ENCODE measurements at regions not wholly inside any gene's neighbourhood (a gene's known extent, or its start where the extent isn't known, plus 50 kb on each side); places are given as distances from the start of the nearest gene placed in this dataset.

- H3K9me3 ChIP-seq (ENCODE audit: control insufficient read depth, low read depth, low read length), result peaks cover 10% of the 10 kb centered on the region
- no peak overlapping the region for H3K4me3 ChIP-seq (ENCODE audit: low read length)
- no peaks in the 10 kb centered on the region for H3K36me3 ChIP-seq (ENCODE audit: control insufficient read depth, insufficient read depth, low read length)
- DNase-seq, result no peak
- no peaks in the 10 kb centered on the region for H3K27me3 ChIP-seq (ENCODE audit: control insufficient read depth, insufficient read depth, low read length)
- WGBS (ENCODE audit: insufficient coverage, low lambda C conversion rate), result 40% methylated on average over 4 of the region's 4 CpGs
- no peaks in the 10 kb centered on the region for H3K4me1 ChIP-seq (ENCODE audit: control insufficient read depth, insufficient read depth, low read length)
- no peak overlapping the region for H3K27ac ChIP-seq (ENCODE audit: low read length)
Observed at GRCh38 chr7:80373429-80374032, 138.3 kb downstream of the GNAT3 start.

DNA sequence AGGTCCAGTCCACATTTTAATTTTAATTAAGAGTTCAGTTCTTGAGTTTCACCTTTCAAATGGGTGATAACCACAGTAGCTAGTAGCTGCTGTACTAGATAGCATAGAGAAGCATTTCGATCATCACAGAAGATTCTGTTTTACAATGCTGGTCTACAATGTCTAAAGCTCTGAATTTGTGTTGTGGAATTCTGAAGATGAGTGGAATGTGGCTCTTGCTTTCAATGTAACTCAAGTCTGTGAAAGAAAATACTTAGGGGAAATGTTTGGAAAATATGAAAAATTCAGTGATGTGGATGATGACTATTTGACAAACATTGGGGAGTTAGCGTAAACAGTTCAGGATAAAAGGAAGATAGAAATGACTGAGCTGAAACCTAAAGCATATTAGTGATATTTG, 139.4 kb downstream of the GNAT3 start:
- 88% methylated on average over 1 of the region's 2 CpGs for WGBS (ENCODE audit: insufficient coverage, low lambda C conversion rate)
- DNase-seq, result no peak
- no peaks in the 10 kb centered on the region for H3K4me1 ChIP-seq (ENCODE audit: control insufficient read depth, insufficient read depth, low read length)

GRCh38 chr7:80370587-80370986, 141.3 kb downstream of the GNAT3 start:
- no CpG with 5 or more reads among the region's 1 CpG for WGBS (ENCODE audit: insufficient coverage, low lambda C conversion rate)
- H3K9me3 ChIP-seq (ENCODE audit: control insufficient read depth, low read depth, low read length), result peaks cover 5% of the 10 kb centered on the region
- no peak for DNase-seq
- H3K27me3 ChIP-seq (ENCODE audit: control insufficient read depth, insufficient read depth, low read length), result no peaks in the 10 kb centered on the region
- no peaks in the 10 kb centered on the region for H3K36me3 ChIP-seq (ENCODE audit: control insufficient read depth, insufficient read depth, low read length)
- no peak overlapping the region for H3K27ac ChIP-seq (ENCODE audit: low read length)
- no peak overlapping the region for H3K4me3 ChIP-seq (ENCODE audit: low read length)
- H3K4me1 ChIP-seq (ENCODE audit: control insufficient read depth, insufficient read depth, low read length), result no peaks in the 10 kb centered on the region

More for the DNA sequence above, 139.4 kb downstream of the GNAT3 start:
- H3K9me3 ChIP-seq (ENCODE audit: control insufficient read depth, low read depth, low read length), result peaks cover 10% of the 10 kb centered on the region
- no peaks in the 10 kb centered on the region for H3K27me3 ChIP-seq (ENCODE audit: control insufficient read depth, insufficient read depth, low read length)
- H3K4me3 ChIP-seq (ENCODE audit: low read length), result no peak overlapping the region
- H3K36me3 ChIP-seq (ENCODE audit: control insufficient read depth, insufficient read depth, low read length), result no peaks in the 10 kb centered on the region
- H3K27ac ChIP-seq (ENCODE audit: low read length), result no peak overlapping the region

DNA sequence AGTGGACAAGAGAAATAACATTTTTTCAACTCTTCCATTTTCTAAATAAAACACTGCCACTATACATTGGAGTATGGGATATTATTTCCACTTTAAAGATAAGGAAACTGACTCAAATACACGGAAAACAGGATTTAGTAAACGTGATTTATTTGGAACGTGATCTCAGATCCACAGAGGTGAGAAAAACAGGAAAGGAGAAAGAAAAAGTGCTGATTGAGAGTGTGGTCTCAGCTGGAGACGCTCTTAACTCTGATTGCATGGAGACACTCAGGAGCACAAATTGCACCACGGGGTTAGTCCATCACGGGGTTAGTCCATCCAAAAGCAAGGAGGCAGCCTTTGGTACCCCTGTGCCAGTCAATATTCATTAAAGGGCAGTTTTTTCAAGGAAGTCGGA, 142.5 kb downstream of the GNAT3 start:
- no peak for DNase-seq
- H3K9me3 ChIP-seq (ENCODE audit: control insufficient read depth, low read depth, low read length), result peaks cover 10% of the 10 kb centered on the region
- WGBS (ENCODE audit: insufficient coverage, low lambda C conversion rate), result 85% methylated on average over 3 of the region's 7 CpGs
- H3K36me3 ChIP-seq (ENCODE audit: control insufficient read depth, insufficient read depth, low read length), result no peaks in the 10 kb centered on the region
- H3K4me3 ChIP-seq (ENCODE audit: low read length), result no peak overlapping the region
- no peak overlapping the region for H3K27ac ChIP-seq (ENCODE audit: low read length)
- no peaks in the 10 kb centered on the region for H3K27me3 ChIP-seq (ENCODE audit: control insufficient read depth, insufficient read depth, low read length)
- H3K4me1 ChIP-seq (ENCODE audit: control insufficient read depth, insufficient read depth, low read length), result no peaks in the 10 kb centered on the region

DNA sequence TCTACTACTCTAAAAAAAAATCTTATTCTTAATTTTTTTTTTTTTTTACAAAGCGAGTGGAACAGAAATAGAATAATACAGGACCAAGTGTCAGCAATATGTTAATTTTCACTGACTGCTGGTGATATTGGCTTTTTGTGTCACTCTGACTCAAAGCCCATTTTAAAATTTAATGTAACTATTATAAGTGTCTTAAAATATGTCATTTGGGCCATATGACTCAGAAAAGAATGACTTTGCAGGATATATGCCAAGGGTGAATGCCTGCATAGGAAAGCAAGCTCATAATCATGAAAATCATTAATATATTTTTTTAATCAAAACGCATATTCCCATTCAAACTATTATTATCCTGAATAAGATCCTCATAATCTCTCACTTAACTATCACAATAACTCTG, 149.2 kb downstream of the GNAT3 start:
- Histone ChIP-seq H3K9me3 (ENCODE audit: control insufficient read depth, low read depth, low read length) (peaks cover 10% of the 10 kb centered on the region), H3K36me3 (ENCODE audit: control insufficient read depth, insufficient read depth, low read length) (no peaks in the 10 kb centered on the region), H3K4me3 (ENCODE audit: low read length) (no peak overlapping the region), H3K27me3 (ENCODE audit: control insufficient read depth, insufficient read depth, low read length) (no peaks in the 10 kb centered on the region), H3K4me1 (ENCODE audit: control insufficient read depth, insufficient read depth, low read length) (no peaks in the 10 kb centered on the region), H3K27ac (ENCODE audit: low read length) (no peak overlapping the region)
- 100% methylated on average over 1 of the region's 2 CpGs for WGBS (ENCODE audit: insufficient coverage, low lambda C conversion rate)
- DNase-seq, result no peak

- H3K9me3 ChIP-seq (ENCODE audit: control insufficient read depth, low read depth, low read length), result peaks cover 10% of the 10 kb centered on the region
- DNase-seq, result no peak
- H3K27ac ChIP-seq (ENCODE audit: low read length), result no peak overlapping the region
- H3K36me3 ChIP-seq (ENCODE audit: control insufficient read depth, insufficient read depth, low read length), result no peaks in the 10 kb centered on the region
- H3K4me3 ChIP-seq (ENCODE audit: low read length), result no peak overlapping the region
- 83% methylated on average over 1 of the region's 1 CpG for WGBS (ENCODE audit: insufficient coverage, low lambda C conversion rate)
- H3K27me3 ChIP-seq (ENCODE audit: control insufficient read depth, insufficient read depth, low read length), result no peaks in the 10 kb centered on the region
- H3K4me1 ChIP-seq (ENCODE audit: control insufficient read depth, insufficient read depth, low read length), result no peaks in the 10 kb centered on the region
Observed at GRCh38 chr7:80362010-80362618, 149.8 kb downstream of the GNAT3 start.

GRCh38 chr7:80359476-80359875, 152.4 kb downstream of the GNAT3 start:
- H3K4me3 ChIP-seq (ENCODE audit: low read length), result no peak overlapping the region
- no peak overlapping the region for H3K27ac ChIP-seq (ENCODE audit: low read length)
- no peaks in the 10 kb centered on the region for H3K27me3 ChIP-seq (ENCODE audit: control insufficient read depth, insufficient read depth, low read length)
- H3K9me3 ChIP-seq (ENCODE audit: control insufficient read depth, low read depth, low read length), result no peaks in the 10 kb centered on the region
- no peak for DNase-seq
- no peaks in the 10 kb centered on the region for H3K4me1 ChIP-seq (ENCODE audit: control insufficient read depth, insufficient read depth, low read length)
- WGBS (ENCODE audit: insufficient coverage, low lambda C conversion rate), result no CpG with 5 or more reads among the region's 2 CpGs
- no peaks in the 10 kb centered on the region for H3K36me3 ChIP-seq (ENCODE audit: control insufficient read depth, insufficient read depth, low read length)

DNA sequence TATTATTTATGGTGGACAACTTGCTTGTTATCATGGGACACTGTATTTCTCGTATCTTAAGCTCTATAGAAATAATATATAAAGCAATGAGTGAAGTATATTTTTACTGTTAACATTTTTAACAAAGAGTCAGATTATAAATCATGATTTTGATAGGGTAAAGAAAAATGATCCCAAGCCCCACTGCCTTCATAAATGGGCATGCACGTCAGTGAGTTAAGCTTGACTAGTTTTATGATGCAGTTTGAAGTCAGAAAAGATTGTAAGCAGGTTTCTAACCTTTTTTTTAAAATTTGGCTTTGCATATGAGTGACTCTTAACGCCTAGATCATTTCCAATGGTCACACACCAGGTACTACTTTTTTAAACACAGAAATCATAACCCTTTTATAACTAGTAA, 152.8 kb downstream of the GNAT3 start:
- Histone ChIP-seq H3K36me3 (ENCODE audit: control insufficient read depth, insufficient read depth, low read length) (no peaks in the 10 kb centered on the region), H3K27me3 (ENCODE audit: control insufficient read depth, insufficient read depth, low read length) (no peaks in the 10 kb centered on the region), H3K4me3 (ENCODE audit: low read length) (no peak overlapping the region), H3K4me1 (ENCODE audit: control insufficient read depth, insufficient read depth, low read length) (no peaks in the 10 kb centered on the region), H3K9me3 (ENCODE audit: control insufficient read depth, low read depth, low read length) (no peaks in the 10 kb centered on the region), H3K27ac (ENCODE audit: low read length) (no peak overlapping the region)
- no peak for DNase-seq
- WGBS (ENCODE audit: insufficient coverage, low lambda C conversion rate), result 92% methylated on average over 2 of the region's 3 CpGs

- Histone ChIP-seq H3K36me3 (ENCODE audit: control insufficient read depth, insufficient read depth, low read length) (no peaks in the 10 kb centered on the region), H3K4me1 (ENCODE audit: control insufficient read depth, insufficient read depth, low read length) (no peaks in the 10 kb centered on the region), H3K9me3 (ENCODE audit: control insufficient read depth, low read depth, low read length) (no peaks in the 10 kb centered on the region), H3K27me3 (ENCODE audit: control insufficient read depth, insufficient read depth, low read length) (no peaks in the 10 kb centered on the region), H3K4me3 (ENCODE audit: low read length) (no peak overlapping the region), H3K27ac (ENCODE audit: low read length) (no peak overlapping the region)
- no peak for DNase-seq
Observed at GRCh38 chr7:80357530-80357929, 154.3 kb downstream of the GNAT3 start.

- Histone ChIP-seq H3K4me1 (ENCODE audit: control insufficient read depth, insufficient read depth, low read length) (no peaks in the 10 kb centered on the region), H3K36me3 (ENCODE audit: control insufficient read depth, insufficient read depth, low read length) (no peaks in the 10 kb centered on the region), H3K9me3 (ENCODE audit: control insufficient read depth, low read depth, low read length) (no peaks in the 10 kb centered on the region), H3K4me3 (ENCODE audit: low read length) (no peak overlapping the region), H3K27ac (ENCODE audit: low read length) (no peak overlapping the region), H3K27me3 (ENCODE audit: control insufficient read depth, insufficient read depth, low read length) (no peaks in the 10 kb centered on the region)
- 100% methylated on average over 1 of the region's 1 CpG for WGBS (ENCODE audit: insufficient coverage, low lambda C conversion rate)
- no peak for DNase-seq
Observed at GRCh38 chr7:80350430-80350829, 161.4 kb downstream of the GNAT3 start.

DNA sequence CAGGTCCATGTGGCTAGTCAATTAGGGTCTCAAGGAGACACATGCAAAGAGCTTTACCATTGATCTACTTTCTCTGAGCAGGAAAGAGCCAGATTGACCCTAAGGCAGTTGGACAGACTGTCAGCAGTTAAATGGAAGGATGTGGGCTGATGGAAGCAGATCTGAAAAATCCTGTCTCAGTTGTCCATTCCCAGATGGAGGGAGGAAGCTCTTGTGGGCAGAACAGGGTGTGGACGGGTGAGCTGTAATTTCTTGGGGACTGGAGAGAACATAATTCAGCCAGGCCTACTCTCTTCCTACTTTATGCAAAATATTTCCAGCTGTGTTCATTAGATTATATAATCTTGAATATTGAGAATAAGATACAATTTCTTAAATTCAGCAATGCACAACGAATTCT, 163.6 kb downstream of the GNAT3 start:
- Histone ChIP-seq H3K9me3 (ENCODE audit: control insufficient read depth, low read depth, low read length) (no peaks in the 10 kb centered on the region), H3K27me3 (ENCODE audit: control insufficient read depth, insufficient read depth, low read length) (no peaks in the 10 kb centered on the region), H3K4me3 (ENCODE audit: low read length) (no peak overlapping the region), H3K27ac (ENCODE audit: low read length) (no peak overlapping the region), H3K4me1 (ENCODE audit: control insufficient read depth, insufficient read depth, low read length) (no peaks in the 10 kb centered on the region), H3K36me3 (ENCODE audit: control insufficient read depth, insufficient read depth, low read length) (no peaks in the 10 kb centered on the region)
- WGBS (ENCODE audit: insufficient coverage, low lambda C conversion rate), result 83% methylated on average over 2 of the region's 2 CpGs
- no peak for DNase-seq
